Coronary artery (tissue), 2 donors: ENCODE measurements at regions not wholly inside any gene's neighbourhood (a gene's known extent, or its start where the extent isn't known, plus 50 kb on each side); places are given as distances from the start of the nearest gene placed in this dataset.
A peak's percentile ranks its signal among the peaks of the same experiment; 100 is the strongest.
"Not testable (repeated sequence)": the region's sequence is repeated elsewhere in the genome, so short reads cannot be mapped to it uniquely, and the experiment has no call there.

ENCODE experiments used
- DNase-seq: peaks from one replicate; pipeline ENCODE4 v3.0.0-alpha.2; 2017; ENCODE audit warnings: low spot score
- H3K27ac ChIP-seq, 2 donors: fragments of 200-600 bp; sonication (generic); one replicate each; pipeline ENCODE4 v1.5.1; 2016 to 2019
- H3K4me3 ChIP-seq: fragments of 200-600 bp; sonication (generic); 2 replicates; pipeline ENCODE4 v1.5.1; 2016; ENCODE audit warnings: mild to moderate bottlenecking, moderate library complexity
- TF ChIP-seq, protein P1 (sequence below): fragments of 200-600 bp; sonication (generic); IDR thresholded peaks from one replicate; pipeline ENCODE4 v1.5.1; 2019; ENCODE audit warnings: antibody characterized with exemption

DNA sequence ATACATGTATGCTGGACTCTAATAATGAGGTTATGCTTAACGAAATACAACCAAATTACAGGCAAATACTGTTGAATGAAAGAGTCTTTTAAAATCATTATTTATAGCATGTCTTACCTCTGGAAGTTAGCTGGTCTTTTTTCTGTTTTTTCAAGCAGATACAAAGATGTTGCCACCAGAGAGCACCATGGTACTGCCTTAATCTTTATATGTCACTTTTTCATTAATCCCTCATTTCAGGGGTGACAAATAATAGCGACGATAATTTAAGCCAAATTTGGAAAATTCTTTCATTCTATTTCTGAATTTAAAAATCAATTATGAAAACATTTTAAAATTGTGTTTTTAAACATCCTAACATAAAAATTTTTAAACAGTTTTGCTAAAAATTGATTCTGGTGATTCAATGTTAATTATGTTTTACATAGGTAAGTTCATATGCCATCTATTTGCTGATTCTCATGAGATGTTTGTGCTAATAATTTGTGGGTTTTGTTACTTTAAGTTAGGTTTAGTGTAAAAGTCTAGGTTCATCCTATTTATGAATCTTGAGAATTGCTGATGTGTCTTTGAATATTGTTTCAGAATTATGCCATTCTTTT, 379.3 kb upstream of the SGCG start:
- TF ChIP-seq, protein P1, sequence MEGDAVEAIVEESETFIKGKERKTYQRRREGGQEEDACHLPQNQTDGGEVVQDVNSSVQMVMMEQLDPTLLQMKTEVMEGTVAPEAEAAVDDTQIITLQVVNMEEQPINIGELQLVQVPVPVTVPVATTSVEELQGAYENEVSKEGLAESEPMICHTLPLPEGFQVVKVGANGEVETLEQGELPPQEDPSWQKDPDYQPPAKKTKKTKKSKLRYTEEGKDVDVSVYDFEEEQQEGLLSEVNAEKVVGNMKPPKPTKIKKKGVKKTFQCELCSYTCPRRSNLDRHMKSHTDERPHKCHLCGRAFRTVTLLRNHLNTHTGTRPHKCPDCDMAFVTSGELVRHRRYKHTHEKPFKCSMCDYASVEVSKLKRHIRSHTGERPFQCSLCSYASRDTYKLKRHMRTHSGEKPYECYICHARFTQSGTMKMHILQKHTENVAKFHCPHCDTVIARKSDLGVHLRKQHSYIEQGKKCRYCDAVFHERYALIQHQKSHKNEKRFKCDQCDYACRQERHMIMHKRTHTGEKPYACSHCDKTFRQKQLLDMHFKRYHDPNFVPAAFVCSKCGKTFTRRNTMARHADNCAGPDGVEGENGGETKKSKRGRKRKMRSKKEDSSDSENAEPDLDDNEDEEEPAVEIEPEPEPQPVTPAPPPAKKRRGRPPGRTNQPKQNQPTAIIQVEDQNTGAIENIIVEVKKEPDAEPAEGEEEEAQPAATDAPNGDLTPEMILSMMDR: no peak

DNA sequence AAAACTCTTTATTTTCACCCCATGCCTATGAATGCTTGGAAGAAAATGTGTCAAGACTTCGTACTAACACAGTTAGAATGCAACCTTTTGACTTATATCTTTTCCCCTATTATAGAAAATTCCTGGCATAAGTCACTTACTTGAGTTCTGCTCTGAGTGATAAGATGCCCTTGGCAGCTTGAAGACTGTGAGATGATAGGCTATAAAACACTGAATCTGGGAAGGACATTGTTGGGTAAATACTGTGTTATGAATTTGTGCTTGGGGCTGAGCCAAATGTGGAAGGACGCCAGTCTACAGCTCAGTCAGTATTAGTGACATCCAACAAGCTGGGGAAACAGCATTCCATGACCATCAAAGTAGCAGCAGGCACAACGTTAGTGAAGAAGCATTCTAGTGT, 368.0 kb upstream of the SGCG start:
- no peak for DNase-seq
- Histone ChIP-seq H3K4me3 (peak overlapping the region; percentile 43), H3K27ac (no peak overlapping the region)
- TF ChIP-seq, protein P1: no peak

More for the DNA sequence above, 379.3 kb upstream of the SGCG start:
- Histone ChIP-seq H3K4me3 (no peak overlapping the region), H3K27ac (no peak overlapping the region)
- no peak for DNase-seq

DNA sequence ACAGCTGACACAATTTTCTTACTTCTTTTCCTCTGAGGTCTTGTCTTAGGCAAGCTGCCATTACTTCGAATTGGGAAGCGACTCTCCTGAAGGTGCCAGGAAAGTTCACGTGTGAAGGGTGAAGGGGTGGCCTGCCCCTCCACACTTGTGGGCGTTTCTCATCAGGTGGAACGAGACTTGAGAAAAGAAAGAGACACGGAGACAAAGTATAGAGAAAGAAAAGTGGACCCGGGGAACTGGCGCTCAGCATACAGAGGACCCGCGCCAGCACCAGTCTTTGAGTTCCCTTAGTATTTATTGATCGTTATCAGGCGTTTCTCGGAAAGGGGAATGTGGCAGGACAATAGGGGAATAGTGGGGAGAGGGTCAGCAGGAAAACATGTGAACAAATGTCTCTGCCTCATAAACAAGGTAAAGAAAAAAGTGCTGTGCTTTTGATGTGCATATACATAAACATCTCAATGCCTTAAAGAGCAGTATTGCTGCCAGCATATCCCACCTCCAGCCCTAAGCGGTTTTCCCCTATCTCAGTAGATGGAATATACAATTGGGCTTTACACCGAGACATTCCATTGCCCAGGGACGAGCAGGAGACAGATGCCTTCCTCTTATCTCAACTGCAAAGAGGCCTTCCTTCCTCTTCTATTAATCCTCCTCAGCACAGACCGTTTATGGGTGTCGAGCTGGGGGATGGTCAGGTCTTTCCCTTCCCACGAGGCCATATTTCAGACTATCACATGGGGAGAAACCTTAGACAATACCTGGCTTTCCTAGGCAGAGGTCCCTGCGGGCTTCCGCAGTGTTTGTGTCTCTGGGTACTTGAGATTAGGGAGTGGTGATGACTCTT, 367.0 kb upstream of the SGCG start:
- not testable (repeated sequence) for DNase-seq, H3K27ac ChIP-seq
- H3K4me3 ChIP-seq: peak overlapping the region; percentile 43

DNA sequence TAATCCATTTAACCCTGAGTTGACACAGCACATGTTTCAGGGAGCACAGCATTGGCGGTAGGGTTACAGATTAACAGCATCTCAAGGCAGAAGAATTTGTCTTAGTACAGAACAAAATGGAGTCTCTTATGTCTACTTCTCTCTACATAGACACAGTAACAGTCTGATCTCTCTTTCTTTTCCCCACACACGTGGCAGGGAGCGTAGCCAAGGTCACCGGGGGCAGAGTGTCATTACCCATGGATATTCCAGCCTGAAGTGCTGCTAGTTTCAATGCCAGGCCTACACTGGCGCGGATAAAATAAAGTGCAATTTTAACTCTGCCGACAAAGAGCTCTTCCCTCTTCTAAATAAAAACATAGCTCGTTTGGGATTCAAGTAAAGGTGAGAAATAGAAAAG, 366.3 kb upstream of the SGCG start:
- not testable (repeated sequence) for H3K4me3 ChIP-seq, DNase-seq, H3K27ac ChIP-seq

DNA sequence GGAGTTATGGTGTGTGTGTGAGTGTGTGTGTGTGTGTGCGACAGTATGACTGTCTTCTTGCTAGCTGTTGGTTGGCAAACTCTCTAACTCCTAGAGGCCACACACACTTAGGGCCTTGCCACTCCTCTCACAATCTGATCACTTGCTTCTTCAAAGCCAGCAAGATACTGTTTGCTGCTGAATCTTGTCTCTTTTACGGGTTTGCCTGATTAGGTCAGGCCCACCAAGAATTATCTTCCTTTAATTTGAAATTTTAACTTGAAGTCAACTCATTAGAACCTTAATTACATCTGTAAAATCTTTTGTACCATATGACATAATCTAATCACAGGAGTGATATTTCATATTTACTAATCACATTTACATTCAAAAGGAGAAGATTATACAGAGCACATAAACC, 359.2 kb upstream of the SGCG start:
- no peak overlapping the region for H3K27ac ChIP-seq
- H3K4me3 ChIP-seq: no peak overlapping the region
- TF ChIP-seq, protein P1: no peak
- DNase-seq: no peak

DNA sequence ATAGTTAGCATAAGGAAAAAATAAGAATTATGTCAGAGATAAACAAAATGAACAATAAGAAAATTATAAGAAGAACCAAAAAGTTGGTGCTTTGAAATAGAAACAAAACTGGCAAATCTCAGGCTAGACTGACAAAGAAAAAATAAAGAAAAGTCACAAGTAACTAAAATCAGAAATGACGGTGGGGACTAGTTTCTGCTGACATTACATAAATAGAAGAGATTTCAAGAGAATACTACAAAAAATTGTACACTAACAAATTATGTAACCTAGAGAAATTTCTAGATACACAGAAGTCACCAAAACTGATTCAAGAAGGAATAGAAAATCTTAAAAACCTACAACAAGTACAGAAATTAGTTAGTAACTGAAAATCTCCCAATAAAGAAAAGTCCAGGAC, 355.6 kb upstream of the SGCG start:
- no peak for DNase-seq
- TF ChIP-seq, protein P1: no peak
- H3K27ac ChIP-seq: no peak overlapping the region
- no peak overlapping the region for H3K4me3 ChIP-seq

DNA sequence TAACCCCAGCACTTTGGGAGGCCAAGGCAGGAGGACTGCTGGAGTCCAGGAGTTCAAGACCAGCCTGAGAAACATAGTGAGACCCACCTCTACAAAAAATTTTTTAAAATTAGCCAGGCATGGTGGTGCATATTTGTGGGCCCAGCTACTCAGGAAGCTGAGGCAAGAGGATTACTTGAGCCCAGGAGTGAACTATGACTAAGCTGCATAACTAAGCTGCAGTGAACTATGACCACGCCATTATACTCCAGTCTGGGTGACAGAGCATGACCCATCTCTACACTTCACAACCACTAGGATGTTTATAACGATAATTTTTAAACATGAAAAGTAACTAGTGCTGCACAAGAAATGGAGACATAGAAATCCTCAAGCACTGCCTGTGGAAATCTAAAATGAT, 352.7 kb upstream of the SGCG start:
- no peak overlapping the region for H3K27ac ChIP-seq
- no peak overlapping the region for H3K4me3 ChIP-seq
- TF ChIP-seq, protein P1: no peak
- DNase-seq: no peak

DNA sequence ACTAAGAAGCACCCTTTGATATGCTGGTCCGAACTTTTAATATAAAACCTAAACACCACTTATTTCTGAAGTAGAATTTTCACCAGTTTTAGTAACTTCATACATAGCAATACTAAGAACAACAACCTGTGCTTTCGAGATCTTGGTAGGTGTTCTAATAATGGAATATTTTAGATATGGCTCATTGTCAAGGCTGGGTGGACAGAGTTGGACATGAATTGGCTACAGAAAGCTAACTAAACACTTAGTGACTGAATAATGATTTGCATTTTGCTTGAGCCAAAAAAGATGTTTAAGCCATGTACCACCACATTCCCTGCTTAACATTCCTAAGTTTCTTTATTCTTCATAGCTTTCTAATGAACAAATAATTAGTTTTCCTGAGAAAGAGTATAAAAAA, 344.3 kb upstream of the SGCG start:
- TF ChIP-seq, protein P1: no peak
- no peak overlapping the region for H3K4me3 ChIP-seq
- no peak for DNase-seq
- no peak overlapping the region for H3K27ac ChIP-seq
